ENCODE measurements at regions not wholly inside any gene's neighbourhood (a gene's known extent, or its start where the extent isn't known, plus 50 kb on each side); places are given as distances from the start of the nearest gene placed in this dataset.
A peak's percentile ranks its signal among the peaks of the same experiment; 100 is the strongest.

DNA sequence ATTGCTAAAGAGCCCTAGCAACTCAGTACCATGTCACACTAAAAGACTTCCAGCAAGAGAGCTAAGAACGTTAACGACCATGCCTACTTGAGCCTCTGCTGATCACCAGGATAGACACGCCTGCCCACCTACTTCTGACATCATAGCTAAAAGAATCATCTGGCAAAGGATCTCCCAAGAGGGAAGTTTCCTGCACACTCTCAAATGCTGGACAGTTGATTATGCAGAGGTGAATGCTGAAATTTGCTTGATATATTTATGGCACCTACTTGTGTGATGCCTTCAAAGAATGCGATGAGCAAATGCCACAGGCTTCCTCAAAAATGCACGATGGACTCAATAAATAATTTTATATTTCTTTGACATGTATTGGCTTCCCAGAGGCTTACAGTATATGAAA, 113.6 kb downstream of the GALC start:
- DNase-seq = no peak

DNA sequence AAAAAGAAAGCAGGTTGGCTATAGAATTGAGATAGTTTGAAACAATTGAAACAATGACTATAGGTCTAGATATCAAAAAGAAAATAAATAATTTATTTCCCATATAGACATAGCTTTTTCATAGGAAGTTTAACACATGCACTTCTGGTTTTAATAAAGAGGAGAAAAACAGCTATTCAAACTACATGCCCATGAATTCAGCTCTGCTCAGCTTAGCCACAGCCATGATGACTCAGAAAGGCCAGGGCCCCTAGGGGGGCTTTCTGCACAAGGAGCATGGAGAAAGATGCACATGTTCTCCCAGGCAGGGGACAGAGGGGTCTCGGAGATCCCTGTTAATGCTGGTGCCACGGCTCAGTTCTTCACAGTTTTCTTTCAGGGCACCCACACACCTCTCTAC, 114.0 kb downstream of the GALC start:
- DNase-seq = no peak

DNA sequence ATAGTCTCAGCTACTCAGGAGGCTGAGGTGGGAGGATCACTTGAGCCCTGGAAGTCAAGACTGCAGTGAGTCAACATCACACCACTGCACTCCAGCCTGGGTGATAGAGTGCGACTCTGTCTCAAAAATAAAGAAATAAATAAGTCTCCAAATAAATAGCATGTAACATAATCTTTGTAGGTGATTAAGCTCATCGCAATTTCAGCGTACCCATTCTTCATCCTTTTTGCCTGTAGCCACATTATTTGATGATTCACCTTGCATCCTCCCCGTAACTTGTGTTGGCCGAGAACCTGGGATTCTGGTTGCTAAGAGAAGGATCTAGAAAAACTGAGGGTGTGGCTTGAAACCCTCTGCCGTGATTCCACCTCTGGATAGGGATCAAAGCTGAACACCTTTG, 115.1 kb downstream of the GALC start:
- DNase-seq = no peak

DNA sequence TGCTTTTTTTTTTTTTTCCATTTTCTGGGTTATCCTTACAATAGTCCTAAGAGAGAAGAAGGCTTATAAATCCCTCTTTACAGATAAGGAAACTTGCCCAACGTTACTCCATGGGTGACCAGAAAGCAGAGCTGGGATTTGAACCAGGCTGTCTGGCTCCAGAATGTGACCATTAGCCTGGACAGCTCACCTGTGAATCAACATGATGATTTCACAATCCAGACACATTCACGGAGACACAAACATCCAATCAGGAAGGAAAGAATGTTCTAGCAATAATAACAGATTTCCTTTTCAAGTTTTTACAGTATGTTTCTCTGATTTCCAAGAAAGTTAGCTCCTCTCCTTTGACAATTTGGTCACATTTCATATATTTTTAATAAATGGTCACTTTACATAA, 118.3 kb downstream of the GALC start:
- DNase-seq = no peak

DNA sequence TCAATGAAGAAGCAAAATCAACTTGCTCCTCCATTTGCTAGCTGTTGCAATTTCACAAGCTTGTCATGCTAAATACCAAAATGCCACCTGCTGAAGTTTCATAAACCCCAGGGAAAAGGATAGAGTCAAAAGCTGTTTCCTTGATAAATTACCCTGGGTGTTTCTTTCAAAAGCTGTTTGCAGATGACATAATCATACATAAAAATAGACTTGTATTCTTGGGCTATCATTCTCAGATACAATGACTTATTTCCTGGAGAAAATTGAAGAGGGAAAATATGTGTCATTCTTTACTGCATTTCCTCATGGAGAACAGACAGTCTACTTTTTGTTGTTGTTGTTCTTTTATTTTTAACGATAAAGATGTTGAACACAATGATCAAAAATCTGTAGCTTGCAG, 119.2 kb downstream of the GALC start:
- DNase-seq = no peak

DNA sequence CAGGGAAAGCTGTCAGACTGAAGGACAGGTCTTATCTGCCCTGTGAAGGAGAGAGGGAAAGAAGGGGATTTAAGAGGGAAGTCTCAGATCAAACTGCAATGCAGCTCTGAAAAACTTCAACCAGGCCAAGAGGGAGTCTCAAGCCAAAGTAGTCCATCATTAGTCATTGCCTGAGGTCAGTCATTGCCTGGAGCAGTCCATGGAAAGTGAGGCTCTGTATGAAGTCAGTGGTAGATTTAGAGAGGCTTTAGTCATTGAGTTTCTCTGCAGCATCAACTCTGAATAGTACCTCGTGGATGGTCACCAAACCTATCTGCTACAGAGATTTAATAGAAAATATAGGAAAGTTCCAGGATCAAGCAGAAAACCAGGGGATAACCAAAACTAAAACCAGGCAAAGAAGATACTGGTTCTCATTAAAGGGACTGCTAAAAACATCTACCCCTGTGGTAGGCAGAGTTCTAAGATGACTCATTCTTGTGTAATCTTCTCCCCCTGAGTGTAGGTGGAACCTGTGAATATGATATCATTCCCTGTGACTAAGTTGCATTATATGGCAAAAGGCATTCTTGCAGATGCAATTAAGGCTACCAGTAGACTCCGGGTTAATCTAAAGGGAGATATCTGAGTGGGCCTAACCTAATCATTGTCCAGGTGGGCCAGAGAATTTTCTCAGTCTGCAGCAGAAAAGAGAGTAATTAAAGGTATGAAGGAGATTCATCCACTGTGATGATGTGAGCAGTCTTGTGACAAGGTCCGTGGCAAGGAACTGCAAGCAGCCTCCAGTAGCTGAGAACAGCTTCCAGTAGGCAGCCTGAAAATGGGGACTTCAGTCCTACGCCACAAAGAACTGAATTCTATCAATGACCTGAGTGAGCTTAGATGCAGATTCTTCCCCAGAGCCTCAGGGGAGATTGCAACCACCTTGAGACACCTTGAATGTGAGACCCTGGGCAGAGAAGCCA, 123.1 kb downstream of the GALC start:
- DNase-seq = peak in 5 of 56 donors; percentile 2 to 76 (median 30)

DNA sequence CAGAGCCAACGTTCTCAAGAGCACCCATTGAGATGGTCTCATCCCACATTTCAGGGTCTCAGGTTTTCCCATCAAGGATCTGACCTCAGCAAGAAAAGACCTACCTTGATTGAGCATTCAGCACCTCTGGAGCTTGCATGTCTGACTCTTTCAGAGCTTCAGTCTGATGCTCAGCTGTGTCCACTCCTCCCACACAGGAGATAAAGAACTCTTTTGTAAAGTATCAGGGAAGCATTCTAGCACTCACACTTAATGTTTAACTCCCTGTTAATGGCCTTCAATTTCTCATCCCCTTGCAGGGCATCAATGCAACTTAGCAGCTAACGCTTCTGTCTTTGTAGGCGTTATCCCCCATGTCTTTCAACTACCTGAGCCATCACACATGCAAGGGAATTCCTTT, 124.1 kb downstream of the GALC start:
- no peak for DNase-seq

DNA sequence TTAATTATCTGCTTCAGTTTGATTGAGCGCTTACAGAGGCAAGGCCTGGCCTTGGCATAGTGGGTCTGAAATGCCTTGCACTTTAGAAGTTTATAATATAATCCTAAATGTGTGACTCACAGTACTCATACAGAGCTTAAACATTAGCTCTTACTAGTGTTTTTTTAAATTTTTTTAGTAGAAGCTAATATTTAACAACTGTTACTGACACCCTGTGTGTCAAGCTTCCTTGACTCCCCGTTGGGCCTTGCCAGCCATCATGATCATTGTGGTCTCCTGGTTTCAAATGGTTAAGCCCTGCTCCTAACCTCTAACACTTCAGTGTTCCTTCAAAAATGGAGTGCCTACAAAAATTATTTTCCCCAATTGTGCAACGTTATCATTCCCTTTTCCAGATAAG, 126.9 kb downstream of the GALC start:
- no peak for DNase-seq

DNA sequence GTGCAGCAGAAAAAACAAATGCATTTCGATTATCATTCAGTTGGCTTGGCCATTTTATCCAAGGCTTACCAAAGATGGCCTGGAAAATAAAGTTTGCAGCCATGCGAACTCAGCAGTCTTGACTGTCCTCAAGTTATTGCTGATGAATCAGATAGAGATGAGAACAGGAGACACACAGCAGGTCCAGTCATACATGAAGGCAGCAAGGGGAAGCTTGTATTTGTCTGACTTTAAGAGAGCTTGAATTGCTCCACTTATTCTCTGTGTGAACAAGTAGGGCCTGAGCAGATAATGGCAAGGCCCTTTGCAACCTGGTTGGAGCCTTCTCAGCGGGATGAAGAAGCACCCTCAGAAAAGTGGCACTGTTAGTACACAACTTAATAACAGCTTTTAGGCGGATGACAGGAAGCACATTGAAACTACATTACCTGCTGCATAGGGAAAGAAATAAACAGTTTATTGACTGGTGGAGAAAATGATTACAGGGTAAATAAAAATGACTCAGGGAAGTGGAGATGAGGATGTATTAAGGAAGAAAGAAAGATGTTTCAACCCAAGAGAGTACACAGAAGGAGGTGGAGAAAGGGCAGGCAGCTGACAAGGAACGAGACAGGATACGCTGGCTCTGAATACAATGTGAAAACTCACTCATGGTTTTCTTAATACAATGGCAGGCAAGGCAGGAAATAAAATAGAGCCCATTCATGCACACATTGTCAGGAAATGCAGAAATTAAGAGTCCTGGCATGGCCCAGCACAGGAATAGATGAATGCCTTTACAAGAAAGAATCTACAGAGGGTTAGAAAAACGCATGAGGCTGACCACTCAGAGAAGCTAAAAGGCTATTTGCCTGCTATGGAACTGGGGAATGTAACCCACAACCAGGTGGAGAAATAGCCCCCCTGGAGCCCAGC, 128.4 kb downstream of the GALC start:
- no peak for DNase-seq

DNA sequence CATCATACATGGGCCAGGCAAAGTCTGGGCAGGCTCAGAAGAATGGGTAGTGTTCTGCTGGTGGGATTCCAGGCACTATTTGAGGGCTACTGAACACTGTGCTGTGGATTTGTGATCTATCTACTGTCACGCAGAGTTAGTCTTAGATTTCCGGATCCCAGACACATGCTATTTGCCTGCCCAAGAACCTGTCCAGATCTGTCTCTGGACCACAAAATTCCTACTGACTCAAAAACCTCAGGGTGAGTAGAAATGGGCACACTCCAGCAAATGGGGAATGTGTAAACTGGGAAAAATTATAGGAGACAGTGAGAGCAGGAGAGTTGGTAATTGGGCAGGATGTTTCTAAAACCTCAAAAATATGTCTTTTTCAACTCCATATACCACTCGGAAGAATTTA, 129.9 kb downstream of the GALC start:
- DNase-seq = no peak

DNA sequence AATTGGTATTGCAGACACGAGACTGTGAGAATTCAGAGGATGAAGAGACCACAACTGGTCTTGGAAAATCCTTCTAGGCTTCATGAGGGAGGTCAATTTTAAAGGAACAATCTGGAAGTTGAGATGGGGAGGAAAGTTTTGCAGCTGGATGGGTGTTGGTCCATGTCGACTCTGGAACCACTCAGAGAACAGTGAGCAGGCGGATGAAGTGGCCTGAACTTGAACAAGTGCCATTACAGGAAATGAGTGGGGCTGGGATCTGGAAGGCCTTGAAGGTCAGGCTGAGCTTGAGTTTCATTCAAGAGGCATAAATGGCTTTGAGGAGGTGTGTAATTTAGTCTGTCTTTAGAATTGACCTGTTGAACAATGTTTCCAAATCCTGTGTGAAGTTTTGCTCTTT, 140.9 kb downstream of the GALC start:
- no peak for DNase-seq

DNA sequence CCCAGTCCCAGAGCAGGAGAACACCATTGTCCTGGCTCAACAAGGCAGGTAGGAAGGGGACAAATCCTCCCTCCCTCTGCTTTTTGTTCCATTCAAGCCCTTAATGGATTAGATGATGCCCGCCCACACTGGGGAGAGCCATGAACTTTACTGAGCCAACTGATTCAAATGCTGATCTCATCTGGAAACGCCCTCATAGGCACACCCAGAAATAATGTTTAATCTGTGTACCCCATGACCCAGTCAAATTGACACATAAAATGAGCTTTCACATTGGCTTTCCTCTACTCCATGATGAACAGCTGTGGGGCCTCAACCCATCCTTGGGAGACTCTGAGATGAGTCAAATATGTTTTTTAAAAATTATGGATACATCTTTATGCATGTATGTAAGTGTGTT, 141.8 kb downstream of the GALC start:
- no peak for DNase-seq

DNA sequence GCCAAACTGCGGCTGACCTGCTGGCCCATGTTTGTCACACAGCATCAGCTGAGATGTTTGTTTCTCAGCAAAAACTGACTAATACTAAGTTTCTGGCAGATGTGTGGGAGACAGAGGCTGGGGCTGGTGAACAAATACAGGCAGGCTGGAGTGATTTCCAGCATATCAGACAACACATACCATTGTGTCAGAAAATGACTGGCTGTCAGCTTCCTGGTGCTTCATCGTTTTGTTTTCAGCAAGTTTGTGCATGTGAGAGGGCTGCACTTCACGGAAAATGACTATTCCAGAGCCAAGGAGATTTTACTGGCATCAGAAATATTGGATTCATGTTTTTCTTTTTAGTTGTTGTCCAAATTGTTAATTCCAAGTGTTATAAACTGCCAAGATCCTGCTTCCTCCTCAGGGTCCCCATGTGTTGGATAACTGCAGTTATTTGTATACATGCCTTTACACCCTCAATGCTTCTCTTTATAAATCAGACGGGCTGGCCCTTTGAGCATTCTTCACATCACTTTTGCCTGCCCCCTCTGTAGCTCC, 145.7 kb downstream of the GALC start:
- peak in 1 of 56 donors; percentile 4 for DNase-seq

DNA sequence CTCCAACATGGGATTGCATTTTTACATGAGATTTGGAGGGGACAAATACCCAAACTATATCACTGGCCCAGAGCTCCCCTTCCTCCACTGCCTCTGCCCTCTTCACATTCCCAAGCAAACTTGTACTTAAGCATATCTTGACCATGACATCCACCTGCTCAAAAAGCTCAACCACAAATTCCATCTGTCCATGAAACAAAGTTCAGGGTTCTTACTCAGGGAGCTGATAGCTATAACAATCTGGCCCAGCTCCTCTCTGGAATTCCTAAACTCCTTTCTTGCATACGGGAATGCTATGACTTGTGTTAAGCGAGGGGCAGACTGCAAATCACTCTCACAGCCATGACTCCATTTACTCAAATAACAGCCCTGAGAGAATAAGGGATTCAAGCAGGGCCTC, 152.1 kb downstream of the GALC start:
- DNase-seq = no peak

DNA sequence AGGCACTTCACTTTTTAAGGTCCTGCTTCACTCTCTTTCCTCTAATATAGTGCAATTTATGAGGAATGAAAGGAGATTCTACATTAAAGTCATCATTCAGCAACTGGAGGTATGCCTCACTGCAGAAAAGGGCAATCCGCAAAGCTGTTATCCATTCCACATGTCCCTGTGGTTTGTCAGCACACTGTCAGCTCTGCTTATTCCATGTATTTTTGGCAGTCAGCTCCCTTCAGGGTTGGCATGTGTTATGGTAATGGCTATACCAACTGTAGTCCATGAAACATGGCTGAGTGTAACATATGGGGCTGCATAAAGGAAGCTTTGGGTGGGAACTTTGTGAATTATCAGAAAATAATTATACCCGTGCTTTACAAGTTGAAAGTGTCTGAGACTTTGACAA, 154.1 kb downstream of the GALC start:
- no peak for DNase-seq

DNA sequence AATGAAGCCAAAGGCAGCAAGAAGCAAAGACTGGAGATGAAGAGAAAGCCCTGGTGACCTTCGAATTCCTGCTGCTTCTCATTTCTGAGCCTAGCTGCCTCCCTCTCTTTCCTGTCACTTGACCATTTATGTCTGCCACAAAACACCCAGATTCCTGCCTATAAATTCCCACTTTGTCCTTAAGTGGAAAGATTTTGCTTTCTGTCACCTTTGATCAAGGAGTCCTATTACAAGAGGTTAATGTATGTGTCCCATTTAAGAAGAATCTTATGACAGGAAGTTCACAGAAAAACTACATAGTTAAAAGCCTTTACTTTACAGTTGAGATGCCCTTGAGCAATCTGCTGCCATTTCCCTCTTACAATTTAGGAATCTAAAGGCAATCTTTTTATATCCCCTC, 155.7 kb downstream of the GALC start:
- no peak for DNase-seq

DNA sequence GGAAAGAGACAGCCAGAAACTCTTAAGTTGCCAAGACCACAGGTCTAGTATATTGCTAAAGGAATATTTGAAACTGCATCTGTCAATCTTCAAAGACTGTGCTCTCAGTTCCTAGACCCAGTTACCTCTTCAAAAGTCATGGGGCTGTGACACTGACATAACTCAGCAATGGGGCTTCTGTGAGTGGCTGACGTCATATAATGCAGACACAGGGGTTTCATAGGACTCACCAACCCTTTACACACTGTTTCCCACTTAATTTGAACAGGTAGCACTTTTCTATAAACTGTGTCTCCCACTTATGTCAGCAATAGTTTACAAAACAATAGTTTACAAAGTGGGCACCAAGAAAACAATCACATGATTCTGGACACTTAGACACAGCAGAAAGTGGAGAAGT, 158.4 kb downstream of the GALC start:
- no peak for DNase-seq

DNA sequence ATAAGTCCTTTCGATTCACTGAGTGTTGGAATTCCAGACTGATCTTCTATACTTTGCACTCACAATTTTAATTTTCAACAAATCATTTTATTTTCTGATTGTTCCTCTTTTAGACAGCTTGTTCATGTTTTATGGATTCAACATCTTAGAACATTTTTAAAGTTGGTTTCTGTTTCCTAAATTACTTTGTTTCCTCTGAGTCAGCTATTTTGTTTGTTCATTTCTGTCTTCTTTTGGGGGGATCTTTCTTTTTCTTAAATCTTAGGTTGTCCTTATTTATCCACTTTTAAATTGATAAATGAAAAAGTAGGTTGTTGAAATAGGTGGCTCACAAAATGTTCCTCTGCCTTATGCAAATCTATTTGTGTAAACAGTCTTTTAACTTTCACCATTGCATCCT, 160.0 kb downstream of the GALC start:
- no peak for DNase-seq

DNA sequence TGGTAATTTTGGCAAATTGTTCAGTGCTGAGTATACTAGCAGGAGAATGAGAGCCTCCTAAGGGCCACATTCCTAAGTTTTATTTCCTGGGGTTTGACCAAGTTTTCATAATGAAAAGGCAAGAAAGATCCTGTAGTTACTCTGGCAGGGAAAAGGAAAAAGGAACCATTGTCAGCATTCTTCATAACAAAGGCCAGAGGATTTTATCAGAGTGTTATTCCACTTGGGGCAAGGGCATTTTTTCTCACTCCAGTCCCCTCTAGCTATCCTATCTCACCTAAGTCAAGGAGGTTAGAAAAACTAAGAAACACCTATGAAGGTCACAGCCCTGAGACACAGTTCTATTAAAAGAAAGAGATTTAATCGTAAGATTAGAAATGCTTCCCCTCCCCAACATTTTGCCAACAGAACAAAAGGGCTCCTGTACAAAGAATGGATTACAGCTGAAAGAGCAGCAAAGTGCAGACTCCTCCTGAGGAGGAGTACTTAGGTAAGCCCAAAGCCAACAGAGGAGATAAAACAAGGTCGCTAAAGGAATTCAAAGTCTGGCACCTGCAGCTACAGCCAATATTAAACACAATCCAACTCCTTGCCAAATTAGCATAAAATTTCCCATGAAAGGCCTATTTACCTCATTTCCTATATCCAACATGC, 162.4 kb downstream of the GALC start:
- DNase-seq = no peak

DNA sequence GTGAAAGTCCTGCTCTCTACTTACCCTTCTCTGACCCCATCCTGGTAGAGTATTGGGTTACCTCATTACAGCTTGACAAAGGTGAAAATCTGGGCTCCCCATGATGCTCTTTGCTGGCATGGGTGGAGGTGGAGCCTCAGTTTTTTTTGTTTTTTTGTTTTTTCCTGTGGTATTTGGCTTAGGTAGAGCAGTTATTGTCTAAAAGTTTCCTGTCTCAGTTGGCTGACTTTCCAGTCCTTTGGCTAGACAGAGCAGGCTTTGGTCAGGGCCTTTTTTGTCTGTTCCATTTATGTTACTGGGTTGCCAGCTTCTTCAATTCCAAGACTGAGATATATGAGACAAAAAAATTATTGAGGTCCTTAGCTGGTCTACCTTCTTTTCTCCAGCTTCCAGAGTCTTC, 163.4 kb downstream of the GALC start:
- DNase-seq = no peak

DNA sequence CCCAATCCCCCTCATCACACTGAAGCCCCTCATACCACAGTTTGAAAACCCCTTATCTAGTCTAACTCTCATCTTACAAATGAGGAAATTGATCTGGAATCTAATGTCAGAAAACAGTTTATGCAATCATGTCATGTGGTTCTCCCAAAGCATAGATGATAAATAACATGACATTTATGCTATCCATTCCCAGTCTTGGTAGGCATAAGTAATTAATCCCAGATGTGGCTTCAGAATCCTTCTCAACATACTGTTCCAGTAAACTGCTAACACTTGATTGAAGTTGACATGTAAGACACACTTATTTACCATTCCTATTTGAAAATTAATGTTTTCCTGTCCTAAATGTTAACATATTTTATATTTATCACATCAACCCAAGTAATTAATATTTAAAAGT, 168.7 kb downstream of the GALC start:
- DNase-seq = no peak

DNA sequence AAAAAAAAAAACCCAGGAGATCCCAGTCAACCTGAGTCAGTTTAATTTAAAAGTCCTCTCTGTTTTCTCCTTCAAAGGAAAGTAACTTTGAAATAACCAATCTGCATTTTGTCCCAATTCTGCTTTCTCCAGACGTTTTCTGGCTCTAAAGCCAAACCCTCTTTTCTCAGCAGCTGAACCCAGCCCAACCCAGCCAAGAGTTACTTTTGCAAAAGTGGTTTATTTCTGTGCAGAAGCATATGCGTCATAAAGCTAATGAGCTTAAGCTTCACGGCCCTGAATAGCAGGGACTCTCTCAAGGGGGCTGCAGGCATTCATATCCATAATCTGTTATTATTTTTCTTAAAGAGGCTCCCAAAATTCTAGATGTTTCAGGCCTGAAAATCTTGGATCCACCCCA, 176.6 kb downstream of the GALC start:
- DNase-seq = no peak

All from amygdala (tissue), 56 donors.